ENCODE measurements at regions not wholly inside any gene's neighbourhood (a gene's known extent, or its start where the extent isn't known, plus 50 kb on each side); places are given as distances from the start of the nearest gene placed in this dataset.

- TF ChIP-seq, protein P1, sequence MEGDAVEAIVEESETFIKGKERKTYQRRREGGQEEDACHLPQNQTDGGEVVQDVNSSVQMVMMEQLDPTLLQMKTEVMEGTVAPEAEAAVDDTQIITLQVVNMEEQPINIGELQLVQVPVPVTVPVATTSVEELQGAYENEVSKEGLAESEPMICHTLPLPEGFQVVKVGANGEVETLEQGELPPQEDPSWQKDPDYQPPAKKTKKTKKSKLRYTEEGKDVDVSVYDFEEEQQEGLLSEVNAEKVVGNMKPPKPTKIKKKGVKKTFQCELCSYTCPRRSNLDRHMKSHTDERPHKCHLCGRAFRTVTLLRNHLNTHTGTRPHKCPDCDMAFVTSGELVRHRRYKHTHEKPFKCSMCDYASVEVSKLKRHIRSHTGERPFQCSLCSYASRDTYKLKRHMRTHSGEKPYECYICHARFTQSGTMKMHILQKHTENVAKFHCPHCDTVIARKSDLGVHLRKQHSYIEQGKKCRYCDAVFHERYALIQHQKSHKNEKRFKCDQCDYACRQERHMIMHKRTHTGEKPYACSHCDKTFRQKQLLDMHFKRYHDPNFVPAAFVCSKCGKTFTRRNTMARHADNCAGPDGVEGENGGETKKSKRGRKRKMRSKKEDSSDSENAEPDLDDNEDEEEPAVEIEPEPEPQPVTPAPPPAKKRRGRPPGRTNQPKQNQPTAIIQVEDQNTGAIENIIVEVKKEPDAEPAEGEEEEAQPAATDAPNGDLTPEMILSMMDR (IDR thresholded peaks at IDR 0.05; ENCODE audit: low read depth, low read length) = no peak
- no peak for TF ChIP-seq EZH2phosphoT487 (IDR thresholded peaks at IDR 0.05; ENCODE audit: low read depth)
These were observed 101.6 kb upstream of the B3GAT1 start for GRCh38 chr11:134513585-134514120.
